ENCODE measurements at regions not wholly inside any gene's neighbourhood (a gene's known extent, or its start where the extent isn't known, plus 50 kb on each side); places are given as distances from the start of the nearest gene placed in this dataset.

DNA sequence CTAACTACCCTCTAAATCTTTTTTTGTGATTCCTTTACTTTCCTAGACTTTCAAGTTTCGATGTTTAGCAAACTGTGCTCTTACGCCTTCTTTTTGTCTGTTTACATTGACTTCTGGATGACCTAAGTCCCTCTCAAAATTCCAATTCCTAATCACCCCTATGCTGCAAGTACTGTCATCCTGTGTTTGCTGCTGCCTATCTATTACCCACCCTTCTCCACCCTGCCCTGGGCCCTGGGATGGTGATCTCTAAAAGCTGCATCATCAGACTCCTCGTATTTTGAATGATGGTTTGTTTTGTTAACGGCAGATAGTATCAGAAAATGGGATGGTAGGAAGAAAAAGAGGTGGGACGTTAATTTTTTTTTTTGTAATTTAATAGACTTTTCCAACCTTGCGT lies 272.1 kb downstream of the DIO2 start:
- TF ChIP-seq POLR2A (IDR thresholded peaks at IDR 0.05), result no peak
- TF ChIP-seq, protein P1, sequence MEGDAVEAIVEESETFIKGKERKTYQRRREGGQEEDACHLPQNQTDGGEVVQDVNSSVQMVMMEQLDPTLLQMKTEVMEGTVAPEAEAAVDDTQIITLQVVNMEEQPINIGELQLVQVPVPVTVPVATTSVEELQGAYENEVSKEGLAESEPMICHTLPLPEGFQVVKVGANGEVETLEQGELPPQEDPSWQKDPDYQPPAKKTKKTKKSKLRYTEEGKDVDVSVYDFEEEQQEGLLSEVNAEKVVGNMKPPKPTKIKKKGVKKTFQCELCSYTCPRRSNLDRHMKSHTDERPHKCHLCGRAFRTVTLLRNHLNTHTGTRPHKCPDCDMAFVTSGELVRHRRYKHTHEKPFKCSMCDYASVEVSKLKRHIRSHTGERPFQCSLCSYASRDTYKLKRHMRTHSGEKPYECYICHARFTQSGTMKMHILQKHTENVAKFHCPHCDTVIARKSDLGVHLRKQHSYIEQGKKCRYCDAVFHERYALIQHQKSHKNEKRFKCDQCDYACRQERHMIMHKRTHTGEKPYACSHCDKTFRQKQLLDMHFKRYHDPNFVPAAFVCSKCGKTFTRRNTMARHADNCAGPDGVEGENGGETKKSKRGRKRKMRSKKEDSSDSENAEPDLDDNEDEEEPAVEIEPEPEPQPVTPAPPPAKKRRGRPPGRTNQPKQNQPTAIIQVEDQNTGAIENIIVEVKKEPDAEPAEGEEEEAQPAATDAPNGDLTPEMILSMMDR (IDR thresholded peaks at IDR 0.05), result no peak
